ENCODE measurements at regions not wholly inside any gene's neighbourhood (a gene's known extent, or its start where the extent isn't known, plus 50 kb on each side); places are given as distances from the start of the nearest gene placed in this dataset.

DNA sequence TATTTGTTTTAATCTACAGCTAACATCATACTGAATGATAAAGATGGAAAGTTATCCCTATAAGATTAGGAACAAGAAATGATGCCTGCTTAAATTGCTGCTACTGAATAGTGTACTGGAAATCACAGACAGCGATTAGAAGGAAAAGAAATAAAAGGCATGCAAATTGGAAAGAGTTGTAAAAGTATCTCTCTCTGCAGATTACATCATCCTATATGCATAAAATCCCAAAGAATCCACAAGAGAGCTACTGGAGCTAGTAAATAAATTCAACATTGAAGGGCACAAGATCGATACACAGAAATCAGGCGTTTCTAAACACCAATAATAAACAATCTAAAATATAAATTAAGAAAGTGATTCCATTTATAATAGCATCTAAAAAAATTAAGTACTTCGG lies 75.3 kb upstream of the SIMC1 start:
- Histone ChIP-seq H3K79me2 (ENCODE audit: control insufficient read depth, insufficient read depth, low read length) (no peaks in the 10 kb centered on the region), H3K23ac (ENCODE audit: low read length) (no peak overlapping the region), H3K36me3 (ENCODE audit: control insufficient read depth, insufficient read depth, low read length) (no peaks in the 10 kb centered on the region), H4K8ac (ENCODE audit: low read depth, low read length) (no peak overlapping the region), H2BK120ac (ENCODE audit: low read depth, low read length) (no peak overlapping the region), H3K4me3 (ENCODE audit: low read length) (no peak overlapping the region), H3K4ac (ENCODE audit: low read depth, low read length) (no peak overlapping the region), H3K4me2 (ENCODE audit: low read length) (no peak overlapping the region), H2BK15ac (replicated peaks; ENCODE audit: low read depth) (no peak overlapping the region), H3K56ac (ENCODE audit: low read length) (no peak overlapping the region), H2AK5ac (ENCODE audit: low read length) (no peak overlapping the region), H3K4me1 (ENCODE audit: control insufficient read depth, low read depth, low read length) (no peaks in the 10 kb centered on the region), H2BK5ac (ENCODE audit: low read length) (no peak overlapping the region), H3K79me1 (ENCODE audit: low read length) (no peaks in the 10 kb centered on the region), H3K27ac (ENCODE audit: low read depth, low read length) (no peak overlapping the region), H3K27me3 (ENCODE audit: insufficient read depth, low read length, poor library complexity) (no peaks in the 10 kb centered on the region), H3K9ac (ENCODE audit: low read length) (no peak overlapping the region), H4K5ac (ENCODE audit: low read length) (no peak overlapping the region), H3K18ac (ENCODE audit: low read length) (no peak overlapping the region)
- WGBS (ENCODE audit: extremely low coverage, insufficient coverage, low lambda C conversion rate), result no CpG with 5 or more reads among the region's 4 CpGs
- DNase-seq, result no peak

DNA sequence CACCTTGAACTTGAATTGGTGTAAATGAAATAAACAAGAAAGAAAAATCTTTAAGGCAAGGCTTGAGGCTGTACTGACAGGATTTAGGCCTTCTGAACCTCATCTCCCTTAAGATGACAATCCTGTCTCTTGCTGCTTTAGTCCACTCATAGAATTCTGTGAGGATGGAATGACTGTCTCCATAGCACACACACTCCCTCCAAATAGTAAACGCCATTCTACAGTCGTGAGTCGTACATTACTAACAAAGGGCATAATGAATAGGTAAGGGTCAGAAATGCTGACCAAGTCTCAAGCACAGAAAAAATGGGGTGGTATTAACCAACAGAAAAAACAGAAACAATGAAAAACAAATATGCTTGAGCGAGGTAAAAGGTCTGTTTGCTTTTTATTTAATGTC lies 71.8 kb upstream of the SIMC1 start:
- Histone ChIP-seq H3K56ac (ENCODE audit: low read length) (no peak overlapping the region), H3K4me3 (ENCODE audit: low read length) (no peak overlapping the region), H2BK5ac (ENCODE audit: low read length) (no peak overlapping the region), H3K9ac (ENCODE audit: low read length) (no peak overlapping the region), H3K27me3 (ENCODE audit: insufficient read depth, low read length, poor library complexity) (no peaks in the 10 kb centered on the region), H3K4me1 (ENCODE audit: control insufficient read depth, low read depth, low read length) (no peaks in the 10 kb centered on the region), H3K4ac (ENCODE audit: low read depth, low read length) (no peak overlapping the region), H3K23ac (ENCODE audit: low read length) (no peak overlapping the region), H3K18ac (ENCODE audit: low read length) (no peak overlapping the region), H3K27ac (ENCODE audit: low read depth, low read length) (no peak overlapping the region), H3K79me1 (ENCODE audit: low read length) (no peaks in the 10 kb centered on the region), H3K79me2 (ENCODE audit: control insufficient read depth, insufficient read depth, low read length) (no peaks in the 10 kb centered on the region), H4K8ac (ENCODE audit: low read depth, low read length) (no peak overlapping the region), H2AK5ac (ENCODE audit: low read length) (no peak overlapping the region), H3K4me2 (ENCODE audit: low read length) (no peak overlapping the region), H4K5ac (ENCODE audit: low read length) (no peak overlapping the region), H2BK120ac (ENCODE audit: low read depth, low read length) (no peak overlapping the region), H2BK15ac (replicated peaks; ENCODE audit: low read depth) (no peak overlapping the region), H3K36me3 (ENCODE audit: control insufficient read depth, insufficient read depth, low read length) (no peaks in the 10 kb centered on the region)
- WGBS (ENCODE audit: extremely low coverage, insufficient coverage, low lambda C conversion rate), result no CpG with 5 or more reads among the region's 4 CpGs
- no peak for DNase-seq

DNA sequence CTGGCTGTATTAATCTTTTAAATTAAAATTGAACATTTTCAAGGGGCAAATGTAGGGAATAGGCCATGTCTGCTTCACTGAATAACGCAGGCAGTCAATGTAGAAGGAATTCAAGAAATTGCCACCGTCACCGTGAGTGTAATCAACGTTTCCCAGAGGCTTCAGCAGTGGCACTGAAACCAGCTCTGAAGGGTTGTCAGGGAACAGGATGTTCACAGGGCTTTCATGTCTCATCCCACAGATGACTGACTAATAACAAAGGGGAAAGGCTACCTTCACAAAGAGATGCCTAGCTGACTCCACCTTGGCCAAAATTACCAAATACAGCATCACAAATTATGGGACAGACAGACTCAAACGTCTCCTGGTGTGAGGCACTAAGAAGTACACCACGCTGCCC lies 70.4 kb upstream of the SIMC1 start:
- Histone ChIP-seq H3K4ac (ENCODE audit: low read depth, low read length) (no peak overlapping the region), H3K23ac (ENCODE audit: low read length) (no peak overlapping the region), H2BK120ac (ENCODE audit: low read depth, low read length) (no peak overlapping the region), H3K79me1 (ENCODE audit: low read length) (no peaks in the 10 kb centered on the region), H2BK15ac (replicated peaks; ENCODE audit: low read depth) (no peak overlapping the region), H3K4me3 (ENCODE audit: low read length) (no peak overlapping the region), H3K79me2 (ENCODE audit: control insufficient read depth, insufficient read depth, low read length) (no peaks in the 10 kb centered on the region), H2AK5ac (ENCODE audit: low read length) (no peak overlapping the region), H2BK5ac (ENCODE audit: low read length) (no peak overlapping the region), H3K4me1 (ENCODE audit: control insufficient read depth, low read depth, low read length) (no peaks in the 10 kb centered on the region), H4K8ac (ENCODE audit: low read depth, low read length) (no peak overlapping the region), H3K56ac (ENCODE audit: low read length) (no peak overlapping the region), H3K36me3 (ENCODE audit: control insufficient read depth, insufficient read depth, low read length) (no peaks in the 10 kb centered on the region), H4K5ac (ENCODE audit: low read length) (no peak overlapping the region), H3K27ac (ENCODE audit: low read depth, low read length) (no peak overlapping the region), H3K4me2 (ENCODE audit: low read length) (no peak overlapping the region), H3K27me3 (ENCODE audit: insufficient read depth, low read length, poor library complexity) (no peaks in the 10 kb centered on the region), H3K9ac (ENCODE audit: low read length) (no peak overlapping the region), H3K18ac (ENCODE audit: low read length) (no peak overlapping the region)
- no peak for DNase-seq
- WGBS (ENCODE audit: extremely low coverage, insufficient coverage, low lambda C conversion rate), result no CpG with 5 or more reads among the region's 6 CpGs

DNA sequence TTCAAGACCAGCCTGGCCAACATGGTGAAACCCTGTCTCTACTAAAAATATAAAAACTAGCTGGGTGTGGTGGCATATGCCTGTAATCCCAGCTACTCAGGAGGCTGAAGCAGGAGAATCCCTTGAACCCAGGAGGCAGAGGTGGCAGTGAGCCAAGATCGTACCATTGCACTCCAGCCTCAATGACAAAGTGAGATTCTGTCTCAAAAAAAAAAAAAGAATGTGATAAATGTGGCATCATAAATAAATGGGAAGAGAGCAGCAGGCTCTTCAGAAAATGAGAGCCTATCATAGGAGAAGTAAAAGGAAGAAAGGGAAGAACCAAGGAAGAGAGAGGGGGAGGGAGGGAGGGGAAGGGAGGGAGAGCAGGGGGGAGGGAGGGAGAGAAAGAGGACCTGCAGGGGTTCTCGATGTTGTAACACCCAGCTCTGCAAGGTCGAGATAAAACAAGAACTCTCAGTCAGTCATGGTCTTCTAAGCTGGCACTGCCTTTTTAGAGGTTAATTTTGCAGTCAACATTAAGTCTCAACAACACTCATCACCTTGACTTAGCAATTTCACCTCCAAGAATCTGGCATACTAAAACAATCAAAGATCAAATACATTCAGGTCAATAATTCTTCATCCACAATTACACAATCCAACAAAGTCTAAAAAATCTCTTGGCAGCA lies 68.7 kb upstream of the SIMC1 start:
- no peak overlapping the region for H3K56ac ChIP-seq (ENCODE audit: low read length)
- H3K4me2 ChIP-seq (ENCODE audit: low read length), result no peak overlapping the region
- H2BK15ac ChIP-seq (replicated peaks; ENCODE audit: low read depth), result no peak overlapping the region
- no peak overlapping the region for H3K27ac ChIP-seq (ENCODE audit: low read depth, low read length)
- H3K4me1 ChIP-seq (ENCODE audit: control insufficient read depth, low read depth, low read length), result no peaks in the 10 kb centered on the region
- H2BK120ac ChIP-seq (ENCODE audit: low read depth, low read length), result no peak overlapping the region
- no peak overlapping the region for H3K23ac ChIP-seq (ENCODE audit: low read length)
- no peaks in the 10 kb centered on the region for H3K36me3 ChIP-seq (ENCODE audit: control insufficient read depth, insufficient read depth, low read length)
- H3K27me3 ChIP-seq (ENCODE audit: insufficient read depth, low read length, poor library complexity), result no peaks in the 10 kb centered on the region
- DNase-seq, result no peak
- no peak overlapping the region for H2BK5ac ChIP-seq (ENCODE audit: low read length)
- no peaks in the 10 kb centered on the region for H3K79me2 ChIP-seq (ENCODE audit: control insufficient read depth, insufficient read depth, low read length)
- no peak overlapping the region for H4K5ac ChIP-seq (ENCODE audit: low read length)
- WGBS (ENCODE audit: extremely low coverage, insufficient coverage, low lambda C conversion rate), result no CpG with 5 or more reads among the region's 3 CpGs
- H3K4me3 ChIP-seq (ENCODE audit: low read length), result no peak overlapping the region
- H3K9ac ChIP-seq (ENCODE audit: low read length), result no peak overlapping the region
- H3K79me1 ChIP-seq (ENCODE audit: low read length), result no peaks in the 10 kb centered on the region
- no peak overlapping the region for H3K4ac ChIP-seq (ENCODE audit: low read depth, low read length)
- no peak overlapping the region for H3K18ac ChIP-seq (ENCODE audit: low read length)
- H4K8ac ChIP-seq (ENCODE audit: low read depth, low read length), result no peak overlapping the region
- H2AK5ac ChIP-seq (ENCODE audit: low read length), result no peak overlapping the region

DNA sequence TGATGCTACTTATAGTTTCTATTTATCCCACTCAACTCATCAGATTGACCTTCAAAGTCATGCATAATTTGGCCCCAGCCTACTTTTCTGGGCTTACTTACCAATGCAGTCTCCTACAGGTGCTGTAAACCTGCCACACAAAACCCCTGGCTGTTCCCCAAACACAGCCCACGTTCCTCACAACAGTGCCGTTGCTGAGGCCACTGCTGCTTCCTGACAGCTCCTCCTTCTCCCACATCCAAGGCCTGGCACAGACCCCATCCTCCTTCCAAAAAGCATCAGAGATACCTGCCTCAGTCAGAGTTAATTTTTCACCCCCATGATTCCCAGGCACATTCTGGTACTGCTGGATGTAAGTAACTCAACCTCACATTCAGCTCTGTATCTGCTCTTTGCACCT lies 68.1 kb upstream of the SIMC1 start:
- Histone ChIP-seq H2BK120ac (ENCODE audit: low read depth, low read length) (no peak overlapping the region), H3K79me1 (ENCODE audit: low read length) (no peaks in the 10 kb centered on the region), H3K23ac (ENCODE audit: low read length) (no peak overlapping the region), H3K4me2 (ENCODE audit: low read length) (no peak overlapping the region), H2AK5ac (ENCODE audit: low read length) (no peak overlapping the region), H3K27me3 (ENCODE audit: insufficient read depth, low read length, poor library complexity) (no peaks in the 10 kb centered on the region), H3K4me3 (ENCODE audit: low read length) (no peak overlapping the region), H3K79me2 (ENCODE audit: control insufficient read depth, insufficient read depth, low read length) (no peaks in the 10 kb centered on the region), H3K27ac (ENCODE audit: low read depth, low read length) (no peak overlapping the region), H2BK5ac (ENCODE audit: low read length) (no peak overlapping the region), H3K18ac (ENCODE audit: low read length) (no peak overlapping the region), H3K4me1 (ENCODE audit: control insufficient read depth, low read depth, low read length) (no peaks in the 10 kb centered on the region), H3K9ac (ENCODE audit: low read length) (no peak overlapping the region), H3K56ac (ENCODE audit: low read length) (no peak overlapping the region), H4K8ac (ENCODE audit: low read depth, low read length) (no peak overlapping the region), H3K36me3 (ENCODE audit: control insufficient read depth, insufficient read depth, low read length) (no peaks in the 10 kb centered on the region), H2BK15ac (replicated peaks; ENCODE audit: low read depth) (no peak overlapping the region), H3K4ac (ENCODE audit: low read depth, low read length) (no peak overlapping the region), H4K5ac (ENCODE audit: low read length) (no peak overlapping the region)
- no CpG with 5 or more reads among the region's 2 CpGs for WGBS (ENCODE audit: extremely low coverage, insufficient coverage, low lambda C conversion rate)
- DNase-seq, result no peak

DNA sequence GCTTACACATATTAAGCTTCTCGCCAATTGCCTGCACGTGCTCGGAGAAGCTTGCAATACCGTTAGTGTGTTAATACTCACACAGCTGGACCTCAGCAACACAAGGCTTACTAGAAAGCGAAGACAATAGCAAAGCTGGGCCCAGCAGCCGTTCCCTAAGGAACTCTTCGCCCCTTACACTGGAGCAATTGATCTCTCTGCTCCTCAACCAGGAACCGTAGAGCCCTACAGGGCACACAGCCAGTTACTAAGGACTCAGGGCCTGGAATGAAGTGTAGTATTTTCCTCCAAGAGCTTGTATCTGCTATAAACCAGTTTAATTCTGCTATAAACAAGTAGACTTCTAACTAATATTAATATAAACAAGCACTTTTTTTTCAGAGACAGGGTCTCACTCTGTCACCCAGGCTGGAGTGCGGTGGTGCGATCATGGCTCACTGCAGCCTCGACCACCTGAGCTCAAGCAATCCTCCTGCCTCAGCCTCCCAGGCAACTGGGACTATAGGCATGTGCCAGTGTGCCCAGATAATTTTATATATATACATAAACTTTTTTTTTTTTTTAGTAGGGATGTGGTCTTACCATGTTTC lies 67.0 kb upstream of the SIMC1 start:
- H3K79me1 ChIP-seq (ENCODE audit: low read length), result no peaks in the 10 kb centered on the region
- DNase-seq, result no peak
- no peak overlapping the region for H3K56ac ChIP-seq (ENCODE audit: low read length)

More for the DNA sequence above, 67.0 kb upstream of the SIMC1 start:
- no peaks in the 10 kb centered on the region for H3K27me3 ChIP-seq (ENCODE audit: insufficient read depth, low read length, poor library complexity)
- no peaks in the 10 kb centered on the region for H3K36me3 ChIP-seq (ENCODE audit: control insufficient read depth, insufficient read depth, low read length)
- no peak overlapping the region for H3K4me2 ChIP-seq (ENCODE audit: low read length)
- H3K79me2 ChIP-seq (ENCODE audit: control insufficient read depth, insufficient read depth, low read length), result no peaks in the 10 kb centered on the region
- no peak overlapping the region for H2AK5ac ChIP-seq (ENCODE audit: low read length)
- no peak overlapping the region for H3K9ac ChIP-seq (ENCODE audit: low read length)
- no CpG with 5 or more reads among the region's 11 CpGs for WGBS (ENCODE audit: extremely low coverage, insufficient coverage, low lambda C conversion rate)
- H3K18ac ChIP-seq (ENCODE audit: low read length), result no peak overlapping the region
- H4K5ac ChIP-seq (ENCODE audit: low read length), result no peak overlapping the region
- H2BK15ac ChIP-seq (replicated peaks; ENCODE audit: low read depth), result no peak overlapping the region
- no peak overlapping the region for H3K27ac ChIP-seq (ENCODE audit: low read depth, low read length)
- H3K4me1 ChIP-seq (ENCODE audit: control insufficient read depth, low read depth, low read length), result no peaks in the 10 kb centered on the region
- H3K4me3 ChIP-seq (ENCODE audit: low read length), result no peak overlapping the region
- H3K23ac ChIP-seq (ENCODE audit: low read length), result no peak overlapping the region
- no peak overlapping the region for H4K8ac ChIP-seq (ENCODE audit: low read depth, low read length)
- H2BK5ac ChIP-seq (ENCODE audit: low read length), result no peak overlapping the region
- H2BK120ac ChIP-seq (ENCODE audit: low read depth, low read length), result no peak overlapping the region
- no peak overlapping the region for H3K4ac ChIP-seq (ENCODE audit: low read depth, low read length)

Data from mesendoderm (in vitro differentiated cells).